Neural cell (in vitro differentiated cells): ENCODE measurements at regions not wholly inside any gene's neighbourhood (a gene's known extent, or its start where the extent isn't known, plus 50 kb on each side); places are given as distances from the start of the nearest gene placed in this dataset.

Experiments used
- H2AFZ ChIP-seq: fragments of 200-600, 300-800 bp; sonication (generic), shearing (Covaris generic); 2 replicates; pipeline ENCODE4 v1.6.0; 2014; ENCODE audit warnings: low read depth, mild to moderate bottlenecking, antibody characterized with exemption, low read length, moderate library complexity
- H3F3A ChIP-seq: fragments of 200-600 bp; shearing (Covaris generic); 2 replicates; pipeline ENCODE4 v1.6.1; 2016; ENCODE audit warnings: mild to moderate bottlenecking, moderate library complexity, mixed read lengths, antibody characterized with exemption, low read length; ENCODE audit not compliant: insufficient read depth, poor library complexity, severe bottlenecking
- H3K27ac ChIP-seq: fragments of 200-600, 300-800 bp; sonication (generic), shearing (Covaris generic); 2 replicates; pipeline ENCODE4 v1.5.1; 2014; ENCODE audit warnings: mild to moderate bottlenecking, low read length, moderate library complexity
- H3K27me3 ChIP-seq: fragments of 300-800, 200-600 bp; sonication (generic), shearing (Covaris generic); 2 replicates; pipeline ENCODE4 v1.6.0; 2014; ENCODE audit warnings: mild to moderate bottlenecking, low read depth, low read length, moderate library complexity; ENCODE audit not compliant: insufficient read depth
- H3K36me3 ChIP-seq: fragments of 300-800, 200-600 bp; sonication (generic), shearing (Covaris generic); 2 replicates; pipeline ENCODE4 v1.5.1; 2014; ENCODE audit warnings: mild to moderate bottlenecking, antibody characterized with exemption, low read length, moderate library complexity; ENCODE audit not compliant: insufficient read depth
- H3K4me2 ChIP-seq: fragments of 300-800, 200-600 bp; sonication (generic), shearing (Covaris generic); 2 replicates; pipeline ENCODE4 v1.6.0; 2014; ENCODE audit warnings: mild to moderate bottlenecking, low read length
- H3K4me3 ChIP-seq: fragments of 300-800, 200-600 bp; sonication (generic), shearing (Covaris generic); 2 replicates; pipeline ENCODE4 v1.5.1; 2014; ENCODE audit warnings: mild to moderate bottlenecking, low read length, moderate library complexity
- H3K79me2 ChIP-seq: fragments of 200-600 bp; shearing (Covaris generic); replicated peaks from 2 replicates; pipeline ENCODE4 v1.6.0; 2014; ENCODE audit warnings: mild to moderate bottlenecking, low read length, moderate library complexity; ENCODE audit not compliant: insufficient read depth
- H3K9ac ChIP-seq: fragments of 300-800, 200-600 bp; sonication (generic), shearing (Covaris generic); 2 replicates; pipeline ENCODE4 v1.6.1; 2016; ENCODE audit warnings: mild to moderate bottlenecking, low read length, mixed read lengths
- H3K9me2 ChIP-seq: fragments of 200-600 bp; shearing (Covaris generic); 2 replicates; pipeline ENCODE4 v1.6.1; 2016; ENCODE audit warnings: mild to moderate bottlenecking, low read length, mixed read lengths; ENCODE audit not compliant: insufficient read depth
- H3K9me3 ChIP-seq: fragments of 200-600, 300-800 bp; sonication (generic), shearing (Covaris generic); 2 replicates; pipeline ENCODE4 v1.6.1; 2016; ENCODE audit warnings: mild to moderate bottlenecking, mixed run types, low read length, moderate library complexity, mixed read lengths
- H4K20me1 ChIP-seq: fragments of 200-600 bp; shearing (Covaris generic); 2 replicates; pipeline ENCODE4 v1.6.1; 2016; ENCODE audit warnings: mild to moderate bottlenecking, mixed run types; ENCODE audit not compliant: insufficient read depth
- EP300 ChIP-seq: fragments of 450-650 bp; conservative IDR thresholded peaks from 2 replicates; pipeline ENCODE4 v1.6.1; 2014; ENCODE audit warnings: antibody characterized with exemption, mild to moderate bottlenecking, moderate library complexity; ENCODE audit not compliant: poor library complexity, severe bottlenecking
- EZH2 ChIP-seq: fragments of 200-600, 300-800 bp; shearing (Covaris generic), sonication (generic); IDR thresholded peaks from 2 replicates; pipeline ENCODE4 v1.6.1; 2014; ENCODE audit warnings: antibody characterized with exemption, low read length, borderline replicate concordance, mild to moderate bottlenecking; ENCODE audit not compliant: insufficient read depth, poor library complexity, severe bottlenecking
- MXI1 ChIP-seq: fragments of 450-650 bp; conservative IDR thresholded peaks from 2 replicates; pipeline ENCODE4 v1.6.1; 2014; ENCODE audit warnings: antibody characterized with exemption, mild to moderate bottlenecking; ENCODE audit not compliant: poor library complexity, severe bottlenecking
- POLR2AphosphoS5 ChIP-seq: IDR thresholded peaks from 2 replicates; pipeline ENCODE4 v1.6.1; 2012
- RAD21 ChIP-seq: fragments of 450-650 bp; conservative IDR thresholded peaks from 2 replicates; pipeline ENCODE4 v1.6.1; 2014; ENCODE audit warnings: antibody characterized with exemption, mild to moderate bottlenecking, moderate library complexity
- SMC3 ChIP-seq: fragments of 450-650 bp; conservative IDR thresholded peaks from 2 replicates; pipeline ENCODE4 v1.6.1; 2014; ENCODE audit warnings: antibody characterized with exemption, mild to moderate bottlenecking, moderate library complexity; ENCODE audit not compliant: poor library complexity
- TAF1 ChIP-seq: IDR thresholded peaks from 2 replicates; pipeline ENCODE4 v1.6.1; 2012; ENCODE audit warnings: low read depth
- TF ChIP-seq, protein P1 (sequence below): fragments of 450-650 bp; IDR thresholded peaks from 2 replicates; pipeline ENCODE4 v1.5.1; 2014; ENCODE audit warnings: antibody characterized with exemption, mild to moderate bottlenecking, moderate library complexity; ENCODE audit not compliant: poor library complexity, severe bottlenecking
- TF ChIP-seq, protein P2 (sequence below): IDR thresholded peaks from 2 replicates; pipeline ENCODE4 v1.6.1; 2012; ENCODE audit warnings: borderline replicate concordance

GRCh38 chr10:28924717-28925116, 247.4 kb downstream of the BAMBI start:
- Histone ChIP-seq H3K4me3 (no peak overlapping the region), H3K79me2 (no peaks in the 10 kb centered on the region), H4K20me1 (no peaks in the 10 kb centered on the region), H3K4me2 (no peak overlapping the region), H3K27me3 (peaks cover under 1% of the 10 kb centered on the region), H3K27ac (no peak overlapping the region), H3K9me3 (no peaks in the 10 kb centered on the region), H2AFZ (no peak overlapping the region), H3K36me3 (no peaks in the 10 kb centered on the region), H3K9ac (no peak overlapping the region), H3K9me2 (no peaks in the 10 kb centered on the region), H3F3A (no peaks in the 10 kb centered on the region)
- TF ChIP-seq EP300 (no peak), EZH2 (no peak), MXI1 (no peak), SMC3 (no peak), TAF1 (no peak), POLR2AphosphoS5 (no peak), RAD21 (no peak)
- TF ChIP-seq, protein P1, sequence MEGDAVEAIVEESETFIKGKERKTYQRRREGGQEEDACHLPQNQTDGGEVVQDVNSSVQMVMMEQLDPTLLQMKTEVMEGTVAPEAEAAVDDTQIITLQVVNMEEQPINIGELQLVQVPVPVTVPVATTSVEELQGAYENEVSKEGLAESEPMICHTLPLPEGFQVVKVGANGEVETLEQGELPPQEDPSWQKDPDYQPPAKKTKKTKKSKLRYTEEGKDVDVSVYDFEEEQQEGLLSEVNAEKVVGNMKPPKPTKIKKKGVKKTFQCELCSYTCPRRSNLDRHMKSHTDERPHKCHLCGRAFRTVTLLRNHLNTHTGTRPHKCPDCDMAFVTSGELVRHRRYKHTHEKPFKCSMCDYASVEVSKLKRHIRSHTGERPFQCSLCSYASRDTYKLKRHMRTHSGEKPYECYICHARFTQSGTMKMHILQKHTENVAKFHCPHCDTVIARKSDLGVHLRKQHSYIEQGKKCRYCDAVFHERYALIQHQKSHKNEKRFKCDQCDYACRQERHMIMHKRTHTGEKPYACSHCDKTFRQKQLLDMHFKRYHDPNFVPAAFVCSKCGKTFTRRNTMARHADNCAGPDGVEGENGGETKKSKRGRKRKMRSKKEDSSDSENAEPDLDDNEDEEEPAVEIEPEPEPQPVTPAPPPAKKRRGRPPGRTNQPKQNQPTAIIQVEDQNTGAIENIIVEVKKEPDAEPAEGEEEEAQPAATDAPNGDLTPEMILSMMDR, result no peak
- TF ChIP-seq, protein P2, sequence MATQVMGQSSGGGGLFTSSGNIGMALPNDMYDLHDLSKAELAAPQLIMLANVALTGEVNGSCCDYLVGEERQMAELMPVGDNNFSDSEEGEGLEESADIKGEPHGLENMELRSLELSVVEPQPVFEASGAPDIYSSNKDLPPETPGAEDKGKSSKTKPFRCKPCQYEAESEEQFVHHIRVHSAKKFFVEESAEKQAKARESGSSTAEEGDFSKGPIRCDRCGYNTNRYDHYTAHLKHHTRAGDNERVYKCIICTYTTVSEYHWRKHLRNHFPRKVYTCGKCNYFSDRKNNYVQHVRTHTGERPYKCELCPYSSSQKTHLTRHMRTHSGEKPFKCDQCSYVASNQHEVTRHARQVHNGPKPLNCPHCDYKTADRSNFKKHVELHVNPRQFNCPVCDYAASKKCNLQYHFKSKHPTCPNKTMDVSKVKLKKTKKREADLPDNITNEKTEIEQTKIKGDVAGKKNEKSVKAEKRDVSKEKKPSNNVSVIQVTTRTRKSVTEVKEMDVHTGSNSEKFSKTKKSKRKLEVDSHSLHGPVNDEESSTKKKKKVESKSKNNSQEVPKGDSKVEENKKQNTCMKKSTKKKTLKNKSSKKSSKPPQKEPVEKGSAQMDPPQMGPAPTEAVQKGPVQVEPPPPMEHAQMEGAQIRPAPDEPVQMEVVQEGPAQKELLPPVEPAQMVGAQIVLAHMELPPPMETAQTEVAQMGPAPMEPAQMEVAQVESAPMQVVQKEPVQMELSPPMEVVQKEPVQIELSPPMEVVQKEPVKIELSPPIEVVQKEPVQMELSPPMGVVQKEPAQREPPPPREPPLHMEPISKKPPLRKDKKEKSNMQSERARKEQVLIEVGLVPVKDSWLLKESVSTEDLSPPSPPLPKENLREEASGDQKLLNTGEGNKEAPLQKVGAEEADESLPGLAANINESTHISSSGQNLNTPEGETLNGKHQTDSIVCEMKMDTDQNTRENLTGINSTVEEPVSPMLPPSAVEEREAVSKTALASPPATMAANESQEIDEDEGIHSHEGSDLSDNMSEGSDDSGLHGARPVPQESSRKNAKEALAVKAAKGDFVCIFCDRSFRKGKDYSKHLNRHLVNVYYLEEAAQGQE, result no peak

DNA sequence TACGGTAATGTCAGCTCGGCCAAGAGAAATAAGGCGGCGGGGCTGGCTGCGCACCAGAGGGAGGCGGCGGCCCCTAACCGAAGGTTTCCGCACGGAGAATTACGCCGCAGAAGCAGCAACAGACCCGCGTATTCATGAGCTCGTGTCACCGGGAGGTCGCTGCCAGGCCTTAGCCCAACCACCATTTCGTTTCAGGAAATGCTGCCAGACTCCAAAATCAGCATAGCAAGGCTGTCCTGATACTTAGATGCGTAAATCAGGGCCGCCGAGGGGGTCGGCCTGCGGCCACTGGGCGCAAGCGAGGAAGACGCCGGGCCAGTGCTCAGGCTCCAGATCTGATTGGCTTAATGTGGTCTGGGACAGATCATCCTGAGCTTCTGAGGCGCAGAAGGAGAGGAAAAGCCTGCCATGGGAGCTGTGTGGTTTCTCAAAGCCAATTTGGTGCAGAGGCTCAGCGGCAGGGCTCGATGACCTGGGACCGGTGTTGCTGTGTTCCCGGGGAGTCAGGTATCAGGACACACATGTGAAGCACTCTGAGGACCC, 247.9 kb downstream of the BAMBI start:
- no peak overlapping the region for H3K4me2 ChIP-seq
- H3K9me2 ChIP-seq, result no peaks in the 10 kb centered on the region
- TF ChIP-seq, protein P2, result no peak
- TF ChIP-seq MXI1 (no peak), EZH2 (no peak), SMC3 (no peak), EP300 (no peak), POLR2AphosphoS5 (no peak)
- TF ChIP-seq, protein P1, result no peak
- H2AFZ ChIP-seq, result no peak overlapping the region
- no peak overlapping the region for H3K9ac ChIP-seq
- H3K9me3 ChIP-seq, result no peaks in the 10 kb centered on the region
- no peak overlapping the region for H3K27ac ChIP-seq
- H3F3A ChIP-seq, result no peaks in the 10 kb centered on the region
- H3K36me3 ChIP-seq, result no peaks in the 10 kb centered on the region
- H3K79me2 ChIP-seq, result no peaks in the 10 kb centered on the region
- H3K27me3 ChIP-seq, result peaks cover 2% of the 10 kb centered on the region
- no peaks in the 10 kb centered on the region for H4K20me1 ChIP-seq
- H3K4me3 ChIP-seq, result no peak overlapping the region
